ENCODE measurements at regions not wholly inside any gene's neighbourhood (a gene's known extent, or its start where the extent isn't known, plus 50 kb on each side); places are given as distances from the start of the nearest gene placed in this dataset.

- TF ChIP-seq SALL1 (CRISPR knock-in tag; IDR thresholded peaks at IDR 0.05) (peak; percentile 58; the same call in 1 of the 2 replicates), PLRG1 (conservative IDR thresholded peaks at IDR 0.05) (no peak), CEBPG (CRISPR knock-in tag; IDR thresholded peaks at IDR 0.05) (peak; percentile 96), LCORL (IDR thresholded peaks at IDR 0.05) (no peak), LCORL (CRISPR knock-in tag; IDR thresholded peaks at IDR 0.05) (no peak), ZNF256 (CRISPR knock-in tag; conservative IDR thresholded peaks at IDR 0.05) (no peak), PAWR (CRISPR knock-in tag; IDR thresholded peaks at IDR 0.05; ENCODE audit: borderline replicate concordance) (no peak), YEATS4 (CRISPR knock-in tag; IDR thresholded peaks at IDR 0.05; ENCODE audit: borderline replicate concordance) (no peak), HNF4A (CRISPR knock-in tag; IDR thresholded peaks at IDR 0.05) (no peak), GATA4 (IDR thresholded peaks at IDR 0.05; ENCODE audit: borderline replicate concordance, low read depth) (no peak), CREB1 (IDR thresholded peaks at IDR 0.05) (peak; percentile 22; the same call in 1 of the 2 replicates), CREB1 (CRISPR knock-in tag; IDR thresholded peaks at IDR 0.05) (no peak), DMAP1 (CRISPR knock-in tag; IDR thresholded peaks at IDR 0.05) (no peak), TFDP2 (CRISPR knock-in tag; IDR thresholded peaks at IDR 0.05) (no peak), IRF2 (CRISPR knock-in tag; IDR thresholded peaks at IDR 0.05) (no peak), CAMTA2 (CRISPR knock-in tag; IDR thresholded peaks at IDR 0.05; ENCODE audit: borderline replicate concordance) (no peak), DPF2 (CRISPR knock-in tag; IDR thresholded peaks at IDR 0.05; ENCODE audit: borderline replicate concordance, low read depth) (no peak)
- TF ChIP-seq, protein P1, sequence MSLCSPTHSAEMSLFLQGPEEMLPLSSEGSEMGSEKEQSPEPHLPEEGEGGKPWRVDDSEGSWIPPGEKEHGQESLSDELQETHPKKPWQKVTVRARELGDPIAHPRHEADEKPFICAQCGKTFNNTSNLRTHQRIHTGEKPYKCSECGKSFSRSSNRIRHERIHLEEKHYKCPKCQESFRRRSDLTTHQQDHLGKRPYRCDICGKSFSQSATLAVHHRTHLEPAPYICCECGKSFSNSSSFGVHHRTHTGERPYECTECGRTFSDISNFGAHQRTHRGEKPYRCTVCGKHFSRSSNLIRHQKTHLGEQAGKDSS (CRISPR knock-in tag; IDR thresholded peaks at IDR 0.05; ENCODE audit: borderline replicate concordance, low read depth), result no peak
- TF ChIP-seq, protein P2, sequence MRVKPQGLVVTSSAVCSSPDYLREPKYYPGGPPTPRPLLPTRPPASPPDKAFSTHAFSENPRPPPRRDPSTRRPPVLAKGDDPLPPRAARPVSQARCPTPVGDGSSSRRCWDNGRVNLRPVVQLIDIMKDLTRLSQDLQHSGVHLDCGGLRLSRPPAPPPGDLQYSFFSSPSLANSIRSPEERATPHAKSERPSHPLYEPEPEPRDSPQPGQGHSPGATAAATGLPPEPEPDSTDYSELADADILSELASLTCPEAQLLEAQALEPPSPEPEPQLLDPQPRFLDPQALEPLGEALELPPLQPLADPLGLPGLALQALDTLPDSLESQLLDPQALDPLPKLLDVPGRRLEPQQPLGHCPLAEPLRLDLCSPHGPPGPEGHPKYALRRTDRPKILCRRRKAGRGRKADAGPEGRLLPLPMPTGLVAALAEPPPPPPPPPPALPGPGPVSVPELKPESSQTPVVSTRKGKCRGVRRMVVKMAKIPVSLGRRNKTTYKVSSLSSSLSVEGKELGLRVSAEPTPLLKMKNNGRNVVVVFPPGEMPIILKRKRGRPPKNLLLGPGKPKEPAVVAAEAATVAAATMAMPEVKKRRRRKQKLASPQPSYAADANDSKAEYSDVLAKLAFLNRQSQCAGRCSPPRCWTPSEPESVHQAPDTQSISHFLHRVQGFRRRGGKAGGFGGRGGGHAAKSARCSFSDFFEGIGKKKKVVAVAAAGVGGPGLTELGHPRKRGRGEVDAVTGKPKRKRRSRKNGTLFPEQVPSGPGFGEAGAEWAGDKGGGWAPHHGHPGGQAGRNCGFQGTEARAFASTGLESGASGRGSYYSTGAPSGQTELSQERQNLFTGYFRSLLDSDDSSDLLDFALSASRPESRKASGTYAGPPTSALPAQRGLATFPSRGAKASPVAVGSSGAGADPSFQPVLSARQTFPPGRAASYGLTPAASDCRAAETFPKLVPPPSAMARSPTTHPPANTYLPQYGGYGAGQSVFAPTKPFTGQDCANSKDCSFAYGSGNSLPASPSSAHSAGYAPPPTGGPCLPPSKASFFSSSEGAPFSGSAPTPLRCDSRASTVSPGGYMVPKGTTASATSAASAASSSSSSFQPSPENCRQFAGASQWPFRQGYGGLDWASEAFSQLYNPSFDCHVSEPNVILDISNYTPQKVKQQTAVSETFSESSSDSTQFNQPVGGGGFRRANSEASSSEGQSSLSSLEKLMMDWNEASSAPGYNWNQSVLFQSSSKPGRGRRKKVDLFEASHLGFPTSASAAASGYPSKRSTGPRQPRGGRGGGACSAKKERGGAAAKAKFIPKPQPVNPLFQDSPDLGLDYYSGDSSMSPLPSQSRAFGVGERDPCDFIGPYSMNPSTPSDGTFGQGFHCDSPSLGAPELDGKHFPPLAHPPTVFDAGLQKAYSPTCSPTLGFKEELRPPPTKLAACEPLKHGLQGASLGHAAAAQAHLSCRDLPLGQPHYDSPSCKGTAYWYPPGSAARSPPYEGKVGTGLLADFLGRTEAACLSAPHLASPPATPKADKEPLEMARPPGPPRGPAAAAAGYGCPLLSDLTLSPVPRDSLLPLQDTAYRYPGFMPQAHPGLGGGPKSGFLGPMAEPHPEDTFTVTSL (CRISPR knock-in tag; IDR thresholded peaks at IDR 0.05; ENCODE audit: borderline replicate concordance), result no peak
- TF ChIP-seq, protein P3, sequence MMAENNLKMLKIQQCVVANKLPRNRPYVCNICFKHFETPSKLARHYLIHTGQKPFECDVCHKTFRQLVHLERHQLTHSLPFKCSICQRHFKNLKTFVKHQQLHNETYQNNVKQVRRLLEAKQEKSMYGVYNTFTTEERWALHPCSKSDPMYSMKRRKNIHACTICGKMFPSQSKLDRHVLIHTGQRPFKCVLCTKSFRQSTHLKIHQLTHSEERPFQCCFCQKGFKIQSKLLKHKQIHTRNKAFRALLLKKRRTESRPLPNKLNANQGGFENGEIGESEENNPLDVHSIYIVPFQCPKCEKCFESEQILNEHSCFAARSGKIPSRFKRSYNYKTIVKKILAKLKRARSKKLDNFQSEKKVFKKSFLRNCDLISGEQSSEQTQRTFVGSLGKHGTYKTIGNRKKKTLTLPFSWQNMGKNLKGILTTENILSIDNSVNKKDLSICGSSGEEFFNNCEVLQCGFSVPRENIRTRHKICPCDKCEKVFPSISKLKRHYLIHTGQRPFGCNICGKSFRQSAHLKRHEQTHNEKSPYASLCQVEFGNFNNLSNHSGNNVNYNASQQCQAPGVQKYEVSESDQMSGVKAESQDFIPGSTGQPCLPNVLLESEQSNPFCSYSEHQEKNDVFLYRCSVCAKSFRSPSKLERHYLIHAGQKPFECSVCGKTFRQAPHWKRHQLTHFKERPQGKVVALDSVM (CRISPR knock-in tag; IDR thresholded peaks at IDR 0.05), result no peak
- TF ChIP-seq, protein P4, sequence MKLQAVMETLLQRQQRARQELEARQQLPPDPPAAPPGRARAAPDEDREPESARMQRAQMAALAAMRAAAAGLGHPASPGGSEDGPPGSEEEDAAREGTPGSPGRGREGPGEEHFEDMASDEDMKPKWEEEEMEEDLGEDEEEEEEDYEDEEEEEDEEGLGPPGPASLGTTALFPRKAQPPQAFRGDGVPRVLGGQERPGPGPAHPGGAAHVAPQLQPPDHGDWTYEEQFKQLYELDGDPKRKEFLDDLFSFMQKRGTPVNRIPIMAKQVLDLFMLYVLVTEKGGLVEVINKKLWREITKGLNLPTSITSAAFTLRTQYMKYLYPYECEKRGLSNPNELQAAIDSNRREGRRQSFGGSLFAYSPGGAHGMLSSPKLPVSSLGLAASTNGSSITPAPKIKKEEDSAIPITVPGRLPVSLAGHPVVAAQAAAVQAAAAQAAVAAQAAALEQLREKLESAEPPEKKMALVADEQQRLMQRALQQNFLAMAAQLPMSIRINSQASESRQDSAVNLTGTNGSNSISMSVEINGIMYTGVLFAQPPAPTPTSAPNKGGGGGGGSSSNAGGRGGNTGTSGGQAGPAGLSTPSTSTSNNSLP (IDR thresholded peaks at IDR 0.05; ENCODE audit: low read depth, low read length), result peak; percentile 94
Observed at GRCh38 chr17:17408236-17408794, 68.5 kb upstream of the MED9 start (continued).
